ENCODE measurements at regions not wholly inside any gene's neighbourhood (a gene's known extent, or its start where the extent isn't known, plus 50 kb on each side); places are given as distances from the start of the nearest gene placed in this dataset.

- Histone ChIP-seq H3K4me3 (replicated peaks in 1 of 4; ENCODE audit: control extremely low read depth in 1 of 4, insufficient read depth in 1 of 4, low read depth in 3 of 4, low read length in 4 of 4) (no peak overlapping the region), H2AFZ (ENCODE audit: low read length) (no peak overlapping the region), H3K27me3 (ENCODE audit: control insufficient read depth, insufficient read depth, low read length) (no peaks in the 10 kb centered on the region), H3K4me1 (ENCODE audit: control insufficient read depth, extremely low read depth, insufficient read depth, low read length) (no peaks in the 10 kb centered on the region), H3K79me2 (ENCODE audit: control insufficient read depth, insufficient read depth, low read length) (no peaks in the 10 kb centered on the region), H3K27ac (ENCODE audit: insufficient read depth, low read length) (no peak overlapping the region), H3K9me3 (ENCODE audit: control insufficient read depth, insufficient read depth, low read depth, low read length) (no peaks in the 10 kb centered on the region), H4K20me1 (ENCODE audit: control insufficient read depth, extremely low read depth, insufficient read depth, low read length) (no peaks in the 10 kb centered on the region), H3K9ac (ENCODE audit: insufficient read depth, low read length) (no peak overlapping the region), H3K4me2 (ENCODE audit: extremely low read depth, insufficient read depth, low read length) (no peak overlapping the region), H3K36me3 (ENCODE audit: control insufficient read depth, insufficient read depth, low read length) (no peaks in the 10 kb centered on the region)
- TF ChIP-seq CTCF (conservative IDR thresholded peaks at IDR 0.05 in 1 of 2, IDR thresholded peaks at IDR 0.05 in 1 of 2; ENCODE audit: low read depth in 1 of 2, low read length in 2 of 2): no peak
- no peak for TF ChIP-seq EZH2 (IDR thresholded peaks at IDR 0.05; ENCODE audit: low read length, missing control alignments)
- DNase-seq (ENCODE audit: low read depth in 2 of 2): no peak
Observed at GRCh38 chrX:137654481-137654880, 88.6 kb downstream of the ZIC3 start.

- TF ChIP-seq CTCF (conservative IDR thresholded peaks at IDR 0.05 in 1 of 2, IDR thresholded peaks at IDR 0.05 in 1 of 2; ENCODE audit: low read depth in 1 of 2, low read length in 2 of 2): no peak
- no peak for TF ChIP-seq EZH2 (IDR thresholded peaks at IDR 0.05; ENCODE audit: low read length, missing control alignments)
- no peaks in the 10 kb centered on the region for H3K4me1 ChIP-seq (ENCODE audit: control insufficient read depth, extremely low read depth, insufficient read depth, low read length)
- H3K27me3 ChIP-seq (ENCODE audit: control insufficient read depth, insufficient read depth, low read length): no peaks in the 10 kb centered on the region
- no peaks in the 10 kb centered on the region for H3K36me3 ChIP-seq (ENCODE audit: control insufficient read depth, insufficient read depth, low read length)
- H3K27ac ChIP-seq (ENCODE audit: insufficient read depth, low read length): no peak overlapping the region
- no peak overlapping the region for H3K4me2 ChIP-seq (ENCODE audit: extremely low read depth, insufficient read depth, low read length)
- H3K9ac ChIP-seq (ENCODE audit: insufficient read depth, low read length): no peak overlapping the region
- H3K4me3 ChIP-seq (replicated peaks in 1 of 4; ENCODE audit: control extremely low read depth in 1 of 4, insufficient read depth in 1 of 4, low read depth in 3 of 4, low read length in 4 of 4): no peak overlapping the region
- no peak for DNase-seq (ENCODE audit: low read depth in 2 of 2)
- H2AFZ ChIP-seq (ENCODE audit: low read length): no peak overlapping the region
- no peaks in the 10 kb centered on the region for H4K20me1 ChIP-seq (ENCODE audit: control insufficient read depth, extremely low read depth, insufficient read depth, low read length)
- no peaks in the 10 kb centered on the region for H3K9me3 ChIP-seq (ENCODE audit: control insufficient read depth, insufficient read depth, low read depth, low read length)
- H3K79me2 ChIP-seq (ENCODE audit: control insufficient read depth, insufficient read depth, low read length): no peaks in the 10 kb centered on the region
Observed at GRCh38 chrX:137667776-137668175, 101.8 kb downstream of the ZIC3 start.

GRCh38 chrX:137684591-137684990, 118.7 kb downstream of the ZIC3 start:
- no peaks in the 10 kb centered on the region for H3K27me3 ChIP-seq (ENCODE audit: control insufficient read depth, insufficient read depth, low read length)
- no peak for DNase-seq (ENCODE audit: low read depth in 2 of 2)
- H3K4me3 ChIP-seq (replicated peaks in 1 of 4; ENCODE audit: control extremely low read depth in 1 of 4, insufficient read depth in 1 of 4, low read depth in 3 of 4, low read length in 4 of 4): no peak overlapping the region
- H3K36me3 ChIP-seq (ENCODE audit: control insufficient read depth, insufficient read depth, low read length): no peaks in the 10 kb centered on the region
- H3K9ac ChIP-seq (ENCODE audit: insufficient read depth, low read length): no peak overlapping the region
- TF ChIP-seq EZH2 (IDR thresholded peaks at IDR 0.05; ENCODE audit: low read length, missing control alignments): no peak
- no peak for TF ChIP-seq CTCF (conservative IDR thresholded peaks at IDR 0.05 in 1 of 2, IDR thresholded peaks at IDR 0.05 in 1 of 2; ENCODE audit: low read depth in 1 of 2, low read length in 2 of 2)
- no peak overlapping the region for H2AFZ ChIP-seq (ENCODE audit: low read length)
- no peaks in the 10 kb centered on the region for H3K9me3 ChIP-seq (ENCODE audit: control insufficient read depth, insufficient read depth, low read depth, low read length)
- H3K4me1 ChIP-seq (ENCODE audit: control insufficient read depth, extremely low read depth, insufficient read depth, low read length): no peaks in the 10 kb centered on the region
- no peak overlapping the region for H3K27ac ChIP-seq (ENCODE audit: insufficient read depth, low read length)
- H4K20me1 ChIP-seq (ENCODE audit: control insufficient read depth, extremely low read depth, insufficient read depth, low read length): no peaks in the 10 kb centered on the region
- no peak overlapping the region for H3K4me2 ChIP-seq (ENCODE audit: extremely low read depth, insufficient read depth, low read length)
- H3K79me2 ChIP-seq (ENCODE audit: control insufficient read depth, insufficient read depth, low read length): no peaks in the 10 kb centered on the region

All from fibroblast of lung (primary cell).